PC-3 (cell line): ENCODE measurements at regions not wholly inside any gene's neighbourhood (a gene's known extent, or its start where the extent isn't known, plus 50 kb on each side); places are given as distances from the start of the nearest gene placed in this dataset.

Experiments
- EZH2 ChIP-seq: fragments of 300-600 bp; sonication (generic); IDR thresholded peaks from one replicate; pipeline ENCODE4 v1.6.1; 2017; ENCODE audit warnings: antibody characterized with exemption, mild to moderate bottlenecking, low read length; ENCODE audit not compliant: unreplicated experiment
- EZH2phosphoT487 ChIP-seq: fragments of 300-600 bp; sonication (generic); IDR thresholded peaks from 2 replicates; pipeline ENCODE4 v1.6.1; 2018; ENCODE audit warnings: mild to moderate bottlenecking, antibody characterized with exemption, low read length, borderline replicate concordance
- TF ChIP-seq, protein P1 (sequence below): fragments of 300-600 bp; sonication (generic); conservative IDR thresholded peaks from 2 replicates; pipeline ENCODE4 v1.5.1; 2017; ENCODE audit warnings: antibody characterized with exemption, low read depth, mild to moderate bottlenecking, low read length

DNA sequence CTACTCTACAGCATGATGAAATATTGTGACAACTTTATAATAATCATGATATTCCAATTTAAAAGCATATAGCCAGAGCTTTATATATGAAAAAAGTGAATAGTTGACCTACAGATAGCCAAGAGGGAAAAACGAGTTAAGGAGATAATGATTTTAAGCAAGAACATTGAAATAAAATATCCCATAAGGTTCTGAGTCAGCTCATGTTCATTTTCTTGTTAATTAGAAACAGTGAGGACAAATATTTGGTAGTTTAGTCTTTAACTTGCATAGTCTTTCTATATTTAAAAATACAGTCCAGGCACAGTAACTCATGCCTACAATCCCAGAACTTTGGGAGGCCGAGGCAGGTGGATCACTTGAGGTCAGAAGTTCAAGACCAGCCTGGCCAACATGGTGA, 55.8 kb upstream of the CDH6 start:
- TF ChIP-seq, protein P1, sequence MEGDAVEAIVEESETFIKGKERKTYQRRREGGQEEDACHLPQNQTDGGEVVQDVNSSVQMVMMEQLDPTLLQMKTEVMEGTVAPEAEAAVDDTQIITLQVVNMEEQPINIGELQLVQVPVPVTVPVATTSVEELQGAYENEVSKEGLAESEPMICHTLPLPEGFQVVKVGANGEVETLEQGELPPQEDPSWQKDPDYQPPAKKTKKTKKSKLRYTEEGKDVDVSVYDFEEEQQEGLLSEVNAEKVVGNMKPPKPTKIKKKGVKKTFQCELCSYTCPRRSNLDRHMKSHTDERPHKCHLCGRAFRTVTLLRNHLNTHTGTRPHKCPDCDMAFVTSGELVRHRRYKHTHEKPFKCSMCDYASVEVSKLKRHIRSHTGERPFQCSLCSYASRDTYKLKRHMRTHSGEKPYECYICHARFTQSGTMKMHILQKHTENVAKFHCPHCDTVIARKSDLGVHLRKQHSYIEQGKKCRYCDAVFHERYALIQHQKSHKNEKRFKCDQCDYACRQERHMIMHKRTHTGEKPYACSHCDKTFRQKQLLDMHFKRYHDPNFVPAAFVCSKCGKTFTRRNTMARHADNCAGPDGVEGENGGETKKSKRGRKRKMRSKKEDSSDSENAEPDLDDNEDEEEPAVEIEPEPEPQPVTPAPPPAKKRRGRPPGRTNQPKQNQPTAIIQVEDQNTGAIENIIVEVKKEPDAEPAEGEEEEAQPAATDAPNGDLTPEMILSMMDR: no peak
- TF ChIP-seq EZH2: no peak
- TF ChIP-seq EZH2phosphoT487: no peak
